ENCODE measurements at regions not wholly inside any gene's neighbourhood (a gene's known extent, or its start where the extent isn't known, plus 50 kb on each side); places are given as distances from the start of the nearest gene placed in this dataset.

DNA sequence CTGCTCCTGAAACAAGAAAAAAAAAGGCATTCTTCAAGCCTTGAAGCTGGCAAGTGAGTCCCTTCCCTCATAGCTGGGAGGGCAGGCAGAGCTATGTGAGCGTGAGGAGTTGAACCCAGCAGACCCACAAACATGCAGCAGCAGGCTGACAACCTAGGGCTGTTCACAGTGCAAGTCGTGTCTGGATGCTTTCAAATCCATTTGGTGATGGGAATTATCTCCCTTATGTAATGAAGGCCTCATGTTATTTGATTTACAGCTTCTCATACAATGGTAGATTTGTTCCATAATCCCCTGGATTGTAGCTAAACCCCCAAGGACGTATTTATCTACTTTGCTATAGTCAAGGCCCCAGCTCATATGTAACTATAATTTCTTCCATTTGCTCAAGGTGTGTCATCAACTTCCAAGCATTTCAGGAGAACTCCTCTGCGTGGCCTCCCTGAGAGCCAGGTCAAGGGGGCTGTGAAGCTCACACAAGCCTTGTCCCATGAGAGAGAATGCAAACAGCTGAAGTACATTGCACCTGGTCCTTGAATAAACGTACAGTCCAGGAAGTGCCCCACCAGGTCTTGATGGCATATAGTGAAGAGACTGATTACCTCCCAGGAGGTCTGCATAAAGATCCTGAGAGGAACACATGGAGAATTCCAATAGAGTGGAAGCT lies 124.8 kb upstream of the SLC1A3 start:
- TF ChIP-seq, protein P1, sequence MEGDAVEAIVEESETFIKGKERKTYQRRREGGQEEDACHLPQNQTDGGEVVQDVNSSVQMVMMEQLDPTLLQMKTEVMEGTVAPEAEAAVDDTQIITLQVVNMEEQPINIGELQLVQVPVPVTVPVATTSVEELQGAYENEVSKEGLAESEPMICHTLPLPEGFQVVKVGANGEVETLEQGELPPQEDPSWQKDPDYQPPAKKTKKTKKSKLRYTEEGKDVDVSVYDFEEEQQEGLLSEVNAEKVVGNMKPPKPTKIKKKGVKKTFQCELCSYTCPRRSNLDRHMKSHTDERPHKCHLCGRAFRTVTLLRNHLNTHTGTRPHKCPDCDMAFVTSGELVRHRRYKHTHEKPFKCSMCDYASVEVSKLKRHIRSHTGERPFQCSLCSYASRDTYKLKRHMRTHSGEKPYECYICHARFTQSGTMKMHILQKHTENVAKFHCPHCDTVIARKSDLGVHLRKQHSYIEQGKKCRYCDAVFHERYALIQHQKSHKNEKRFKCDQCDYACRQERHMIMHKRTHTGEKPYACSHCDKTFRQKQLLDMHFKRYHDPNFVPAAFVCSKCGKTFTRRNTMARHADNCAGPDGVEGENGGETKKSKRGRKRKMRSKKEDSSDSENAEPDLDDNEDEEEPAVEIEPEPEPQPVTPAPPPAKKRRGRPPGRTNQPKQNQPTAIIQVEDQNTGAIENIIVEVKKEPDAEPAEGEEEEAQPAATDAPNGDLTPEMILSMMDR (conservative IDR thresholded peaks at IDR 0.05): no peak
- no peak for TF ChIP-seq ZFX (IDR thresholded peaks at IDR 0.05)

DNA sequence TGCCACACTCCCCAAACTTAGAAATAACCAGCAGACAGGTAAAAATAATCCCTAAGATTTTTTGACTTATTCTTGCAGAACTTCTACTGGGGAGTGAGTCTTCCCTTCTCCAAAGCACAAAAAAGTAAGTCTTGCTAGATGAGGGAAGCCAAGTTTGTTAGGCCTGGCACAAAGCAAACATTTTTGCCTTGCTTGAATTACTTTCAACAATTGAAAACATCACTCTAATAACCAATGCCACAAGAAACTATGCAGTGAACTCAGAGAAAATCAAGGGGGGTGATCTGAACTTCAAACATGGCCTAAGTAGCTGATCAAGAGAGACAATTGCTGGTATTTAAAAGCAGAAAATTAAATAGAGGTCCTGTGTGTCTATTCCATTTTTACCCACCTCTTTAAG lies 123.6 kb upstream of the SLC1A3 start:
- TF ChIP-seq, protein P1 (conservative IDR thresholded peaks at IDR 0.05): no peak
- TF ChIP-seq ZFX (IDR thresholded peaks at IDR 0.05): no peak
- H3K27ac ChIP-seq: no peak overlapping the region

More for the DNA sequence above, 124.8 kb upstream of the SLC1A3 start:
- H3K27ac ChIP-seq: no peak overlapping the region

GRCh38 chr5:36489505-36489904 lies 116.9 kb upstream of the SLC1A3 start:
- no peak for TF ChIP-seq ZFX (IDR thresholded peaks at IDR 0.05)
- TF ChIP-seq, protein P1 (conservative IDR thresholded peaks at IDR 0.05): no peak
- H3K27ac ChIP-seq: no peak overlapping the region

- no peak for TF ChIP-seq ZFX (IDR thresholded peaks at IDR 0.05)
- TF ChIP-seq, protein P1 (conservative IDR thresholded peaks at IDR 0.05): no peak
- no peak overlapping the region for H3K27ac ChIP-seq
These were observed 114.5 kb upstream of the SLC1A3 start for GRCh38 chr5:36491856-36492255.

GRCh38 chr5:36492984-36493654 lies 113.3 kb upstream of the SLC1A3 start:
- H3K27ac ChIP-seq: no peak overlapping the region
- TF ChIP-seq ZFX (IDR thresholded peaks at IDR 0.05): no peak
- TF ChIP-seq, protein P1 (conservative IDR thresholded peaks at IDR 0.05): 0 out of 2 replicates have a peak, but pooled peaks have one; percentile 13

- no peak for TF ChIP-seq ZFX (IDR thresholded peaks at IDR 0.05)
- TF ChIP-seq, protein P1 (conservative IDR thresholded peaks at IDR 0.05): no peak
- no peak overlapping the region for H3K27ac ChIP-seq
These were observed 112.4 kb upstream of the SLC1A3 start for GRCh38 chr5:36494028-36494427.

DNA sequence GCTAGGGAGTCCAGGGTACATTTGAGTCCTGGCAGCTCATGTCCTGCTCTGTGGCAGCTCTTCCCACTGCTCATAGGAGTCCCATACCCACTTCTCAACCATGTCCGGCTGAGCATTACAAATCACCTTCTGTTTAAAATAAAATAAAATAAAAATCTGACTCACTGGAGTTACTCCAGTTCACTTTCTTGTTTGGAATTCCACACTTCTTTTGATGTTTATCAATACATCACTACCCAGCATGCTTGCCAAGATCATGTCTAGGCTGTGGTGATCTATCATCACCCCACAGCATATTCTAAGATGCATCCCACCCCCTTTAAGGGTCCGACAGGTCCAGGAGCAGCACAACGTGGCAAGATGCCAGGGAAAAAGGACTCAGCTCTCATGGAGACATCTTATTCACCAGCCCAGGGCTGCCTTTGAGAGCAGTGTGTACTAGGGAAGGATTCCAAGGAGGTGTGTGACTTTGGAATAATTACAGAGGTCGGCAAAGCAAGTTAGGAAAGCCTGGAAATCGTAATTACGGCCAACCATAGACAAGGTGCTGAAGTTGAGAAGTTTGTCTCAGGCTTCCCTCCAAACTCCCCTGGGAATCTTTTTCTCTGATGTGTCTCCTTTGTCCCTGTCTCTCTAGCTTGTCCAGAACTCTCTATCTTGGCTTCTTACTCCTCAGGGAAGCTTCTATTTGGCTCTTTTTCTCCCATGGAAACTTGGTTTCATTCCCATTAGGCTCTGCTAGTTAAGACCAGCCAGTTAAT lies 111.4 kb upstream of the SLC1A3 start:
- H3K27ac ChIP-seq: no peak overlapping the region
- TF ChIP-seq ZFX (IDR thresholded peaks at IDR 0.05): no peak
- TF ChIP-seq, protein P1 (conservative IDR thresholded peaks at IDR 0.05): no peak
